Activated T-helper 17 cell treated with anti-CD3 and anti-CD28 coated beads, Interleukin-2, amount 50 U/mL, for 72 hours (primary cell): ENCODE measurements at regions not wholly inside any gene's neighbourhood (a gene's known extent, or its start where the extent isn't known, plus 50 kb on each side); places are given as distances from the start of the nearest gene placed in this dataset.

Source experiments
- ATAC-seq: fragments of 150-1000 bp; cut with Tn5 transposase; replicated peaks from 2 replicates; pipeline ENCODE4 v1.10.0; 2021; ENCODE audit warnings: mild to moderate bottlenecking, moderate library complexity
- H3K27ac Mint-ChIP-seq: one replicate; pipeline ENCODE4 v1.8.0; 2022; ENCODE audit warnings: mixed read lengths
- H3K27me3 Mint-ChIP-seq: one replicate; pipeline ENCODE4 v1.8.0; 2022; ENCODE audit warnings: mixed read lengths
- H3K36me3 Mint-ChIP-seq: one replicate; pipeline ENCODE4 v1.8.0; 2022; ENCODE audit warnings: low read depth, mild to moderate bottlenecking, mixed read lengths
- H3K4me1 Mint-ChIP-seq: one replicate; pipeline ENCODE4 v1.8.0; 2022; ENCODE audit warnings: mixed read lengths
- H3K4me3 Mint-ChIP-seq: one replicate; pipeline ENCODE4 v1.8.0; 2022; ENCODE audit warnings: mild to moderate bottlenecking, mixed read lengths
- H3K9me3 Mint-ChIP-seq: one replicate; pipeline ENCODE4 v1.8.0; 2022; ENCODE audit warnings: mixed read lengths

GRCh38 chr22:44379817-44380755, 67.3 kb upstream of the SHISAL1 start:
- no peaks in the 10 kb centered on the region for H3K4me1 Mint-ChIP-seq
- peaks cover 21% of the 10 kb centered on the region for H3K9me3 Mint-ChIP-seq
- H3K27ac Mint-ChIP-seq, result no peak overlapping the region
- peaks cover 20% of the 10 kb centered on the region for H3K27me3 Mint-ChIP-seq
- no peak for ATAC-seq
- no peaks in the 10 kb centered on the region for H3K36me3 Mint-ChIP-seq
- no peak overlapping the region for H3K4me3 Mint-ChIP-seq

- H3K36me3 Mint-ChIP-seq, result no peaks in the 10 kb centered on the region
- H3K27me3 Mint-ChIP-seq, result peaks cover 28% of the 10 kb centered on the region
- H3K9me3 Mint-ChIP-seq, result peaks cover 31% of the 10 kb centered on the region
- H3K4me3 Mint-ChIP-seq, result no peak overlapping the region
- no peaks in the 10 kb centered on the region for H3K4me1 Mint-ChIP-seq
- H3K27ac Mint-ChIP-seq, result no peak overlapping the region
- ATAC-seq, result no peak
These were observed 65.6 kb upstream of the SHISAL1 start for GRCh38 chr22:44378380-44378779.

GRCh38 chr22:44375451-44375850, 62.7 kb upstream of the SHISAL1 start:
- H3K4me3 Mint-ChIP-seq, result no peak overlapping the region
- no peaks in the 10 kb centered on the region for H3K4me1 Mint-ChIP-seq
- no peak overlapping the region for H3K27ac Mint-ChIP-seq
- H3K36me3 Mint-ChIP-seq, result no peaks in the 10 kb centered on the region
- ATAC-seq, result no peak
- peaks cover 21% of the 10 kb centered on the region for H3K27me3 Mint-ChIP-seq
- peaks cover 31% of the 10 kb centered on the region for H3K9me3 Mint-ChIP-seq

- no peak for ATAC-seq
- H3K27me3 Mint-ChIP-seq, result peaks cover 18% of the 10 kb centered on the region
- no peaks in the 10 kb centered on the region for H3K4me1 Mint-ChIP-seq
- peaks cover 27% of the 10 kb centered on the region for H3K9me3 Mint-ChIP-seq
- H3K36me3 Mint-ChIP-seq, result no peaks in the 10 kb centered on the region
- H3K27ac Mint-ChIP-seq, result no peak overlapping the region
- H3K4me3 Mint-ChIP-seq, result no peak overlapping the region
These were observed 60.5 kb upstream of the SHISAL1 start for GRCh38 chr22:44373234-44373633.

- H3K4me3 Mint-ChIP-seq, result no peak overlapping the region
- no peak overlapping the region for H3K27ac Mint-ChIP-seq
- no peaks in the 10 kb centered on the region for H3K4me1 Mint-ChIP-seq
- peaks cover 16% of the 10 kb centered on the region for H3K27me3 Mint-ChIP-seq
- ATAC-seq, result no peak
- H3K9me3 Mint-ChIP-seq, result peaks cover 21% of the 10 kb centered on the region
- H3K36me3 Mint-ChIP-seq, result no peaks in the 10 kb centered on the region
These were observed 59.9 kb upstream of the SHISAL1 start for GRCh38 chr22:44372611-44373010.

GRCh38 chr22:44371741-44372525, 59.2 kb upstream of the SHISAL1 start:
- ATAC-seq, result no peak
- Mint-ChIP-seq H3K9me3 (peaks cover 21% of the 10 kb centered on the region), H3K36me3 (no peaks in the 10 kb centered on the region), H3K4me3 (no peak overlapping the region), H3K27me3 (peaks cover 16% of the 10 kb centered on the region), H3K4me1 (no peaks in the 10 kb centered on the region), H3K27ac (no peak overlapping the region)

- Mint-ChIP-seq H3K4me1 (no peaks in the 10 kb centered on the region), H3K4me3 (no peak overlapping the region), H3K27ac (no peak overlapping the region), H3K36me3 (no peaks in the 10 kb centered on the region), H3K27me3 (peaks cover 8% of the 10 kb centered on the region), H3K9me3 (peaks cover 11% of the 10 kb centered on the region)
- no peak for ATAC-seq
These were observed 57.4 kb upstream of the SHISAL1 start for GRCh38 chr22:44369916-44370801.

- no peak for ATAC-seq
- Mint-ChIP-seq H3K27me3 (peaks cover 3% of the 10 kb centered on the region), H3K4me1 (no peaks in the 10 kb centered on the region), H3K9me3 (peaks cover 2% of the 10 kb centered on the region), H3K27ac (no peak overlapping the region), H3K36me3 (no peaks in the 10 kb centered on the region), H3K4me3 (no peak overlapping the region)
These were observed 56.5 kb upstream of the SHISAL1 start for GRCh38 chr22:44369293-44369661.

- no peak for ATAC-seq
- H3K27ac Mint-ChIP-seq, result no peak overlapping the region
- H3K4me3 Mint-ChIP-seq, result no peak overlapping the region
- no peaks in the 10 kb centered on the region for H3K9me3 Mint-ChIP-seq
- H3K4me1 Mint-ChIP-seq, result no peaks in the 10 kb centered on the region
- no peaks in the 10 kb centered on the region for H3K36me3 Mint-ChIP-seq
- H3K27me3 Mint-ChIP-seq, result no peaks in the 10 kb centered on the region
These were observed 56.0 kb upstream of the SHISAL1 start for GRCh38 chr22:44368611-44369292.

GRCh38 chr22:44366372-44367300, 53.9 kb upstream of the SHISAL1 start:
- no peak overlapping the region for H3K27ac Mint-ChIP-seq
- H3K4me1 Mint-ChIP-seq, result no peaks in the 10 kb centered on the region
- ATAC-seq, result peak; percentile 19
- no peaks in the 10 kb centered on the region for H3K9me3 Mint-ChIP-seq
- no peaks in the 10 kb centered on the region for H3K36me3 Mint-ChIP-seq
- no peak overlapping the region for H3K4me3 Mint-ChIP-seq
- H3K27me3 Mint-ChIP-seq, result no peaks in the 10 kb centered on the region

GRCh38 chr22:44365832-44366231, 53.1 kb upstream of the SHISAL1 start:
- H3K27ac Mint-ChIP-seq, result no peak overlapping the region
- H3K27me3 Mint-ChIP-seq, result no peaks in the 10 kb centered on the region
- H3K36me3 Mint-ChIP-seq, result no peaks in the 10 kb centered on the region
- H3K9me3 Mint-ChIP-seq, result no peaks in the 10 kb centered on the region
- H3K4me3 Mint-ChIP-seq, result no peak overlapping the region
- no peaks in the 10 kb centered on the region for H3K4me1 Mint-ChIP-seq
- no peak for ATAC-seq

- no peak for ATAC-seq
- Mint-ChIP-seq H3K4me1 (no peaks in the 10 kb centered on the region), H3K4me3 (no peak overlapping the region), H3K27me3 (no peaks in the 10 kb centered on the region), H3K9me3 (no peaks in the 10 kb centered on the region), H3K36me3 (no peaks in the 10 kb centered on the region), H3K27ac (no peak overlapping the region)
These were observed 52.4 kb upstream of the SHISAL1 start for GRCh38 chr22:44365191-44365590.

GRCh38 chr22:44364751-44365130, 52.0 kb upstream of the SHISAL1 start:
- Mint-ChIP-seq H3K36me3 (no peaks in the 10 kb centered on the region), H3K4me1 (no peaks in the 10 kb centered on the region), H3K9me3 (no peaks in the 10 kb centered on the region), H3K27ac (no peak overlapping the region), H3K4me3 (no peak overlapping the region), H3K27me3 (no peaks in the 10 kb centered on the region)
- ATAC-seq, result no peak
